ENCODE measurements at regions not wholly inside any gene's neighbourhood (a gene's known extent, or its start where the extent isn't known, plus 50 kb on each side); places are given as distances from the start of the nearest gene placed in this dataset.

DNA sequence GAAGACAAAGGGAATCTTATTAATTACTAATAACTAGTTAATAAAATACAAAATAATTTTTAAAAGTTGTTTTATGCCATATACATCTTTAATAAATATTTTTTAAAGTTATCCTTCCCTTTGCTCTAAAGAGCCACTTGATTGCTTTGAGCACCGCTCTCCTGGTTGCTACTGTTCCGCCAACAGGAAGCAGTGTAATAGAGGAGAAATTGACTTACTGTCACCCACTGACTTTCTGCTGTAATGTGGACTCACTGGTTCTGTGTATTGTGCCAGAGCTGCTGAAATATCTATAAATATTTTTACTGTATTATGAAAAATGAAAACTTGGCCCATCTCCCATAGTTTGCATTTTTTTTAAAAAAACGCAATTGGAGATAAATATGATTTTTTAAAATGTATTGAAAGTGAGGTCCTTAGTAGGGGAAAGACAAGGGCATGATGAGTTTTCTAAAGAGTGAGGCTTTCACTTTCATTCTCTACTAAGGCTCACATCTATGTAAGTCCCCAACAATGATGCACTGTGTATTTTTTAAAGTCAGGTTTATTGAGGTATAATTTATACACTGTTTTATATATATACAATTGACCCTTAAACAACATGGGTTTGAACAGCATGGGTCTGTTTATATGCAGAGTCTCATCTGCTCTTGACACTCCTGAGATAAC lies 100.5 kb downstream of the NPY start:
- no peak for TF ChIP-seq POLR2A (IDR thresholded peaks at IDR 0.05)
- TF ChIP-seq, protein P1, sequence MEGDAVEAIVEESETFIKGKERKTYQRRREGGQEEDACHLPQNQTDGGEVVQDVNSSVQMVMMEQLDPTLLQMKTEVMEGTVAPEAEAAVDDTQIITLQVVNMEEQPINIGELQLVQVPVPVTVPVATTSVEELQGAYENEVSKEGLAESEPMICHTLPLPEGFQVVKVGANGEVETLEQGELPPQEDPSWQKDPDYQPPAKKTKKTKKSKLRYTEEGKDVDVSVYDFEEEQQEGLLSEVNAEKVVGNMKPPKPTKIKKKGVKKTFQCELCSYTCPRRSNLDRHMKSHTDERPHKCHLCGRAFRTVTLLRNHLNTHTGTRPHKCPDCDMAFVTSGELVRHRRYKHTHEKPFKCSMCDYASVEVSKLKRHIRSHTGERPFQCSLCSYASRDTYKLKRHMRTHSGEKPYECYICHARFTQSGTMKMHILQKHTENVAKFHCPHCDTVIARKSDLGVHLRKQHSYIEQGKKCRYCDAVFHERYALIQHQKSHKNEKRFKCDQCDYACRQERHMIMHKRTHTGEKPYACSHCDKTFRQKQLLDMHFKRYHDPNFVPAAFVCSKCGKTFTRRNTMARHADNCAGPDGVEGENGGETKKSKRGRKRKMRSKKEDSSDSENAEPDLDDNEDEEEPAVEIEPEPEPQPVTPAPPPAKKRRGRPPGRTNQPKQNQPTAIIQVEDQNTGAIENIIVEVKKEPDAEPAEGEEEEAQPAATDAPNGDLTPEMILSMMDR (IDR thresholded peaks at IDR 0.05), result no peak
